Activated CD4-positive, alpha-beta T cell treated with anti-CD3 and anti-CD28 coated beads for 36 hours (primary cell): ENCODE measurements at regions not wholly inside any gene's neighbourhood (a gene's known extent, or its start where the extent isn't known, plus 50 kb on each side); places are given as distances from the start of the nearest gene placed in this dataset.

ENCODE experiments used
- ATAC-seq: fragments of 200-7000 bp; cut with Tn5 transposase; one replicate; pipeline ENCODE4 v1.10.0; 2021; ENCODE audit warnings: mild to moderate bottlenecking, moderate library complexity
- CTCF ChIA-PET: fragments of 350-600 bp; sonication (Branson Sonifier 250); formaldehyde crosslinking; loops from one replicate; lab custom pipeline; 2021; ENCODE audit warnings: antibody characterized with exemption; lab: Charles Lee
- POLR2A ChIA-PET: fragments of 350-600 bp; sonication (Branson Sonifier 250); formaldehyde crosslinking; loops from one replicate; lab custom pipeline; 2021; ENCODE audit warnings: antibody characterized with exemption, inconsistent platforms; lab: Charles Lee
- DNase-seq: peaks from one replicate; pipeline ENCODE4 v3.0.0-alpha.2; 2020
- H3K27ac Mint-ChIP-seq: one replicate; pipeline ENCODE4 v1.8.0; 2021; ENCODE audit warnings: mixed read lengths
- H3K27me3 Mint-ChIP-seq: one replicate; pipeline ENCODE4 v1.8.0; 2021; ENCODE audit warnings: mixed read lengths
- H3K36me3 Mint-ChIP-seq: one replicate; pipeline ENCODE4 v1.8.0; 2021; ENCODE audit warnings: low read depth, mixed read lengths
- H3K4me1 Mint-ChIP-seq: one replicate; pipeline ENCODE4 v1.8.0; 2021; ENCODE audit warnings: mixed read lengths
- H3K4me3 Mint-ChIP-seq: one replicate; pipeline ENCODE4 v1.8.0; 2021; ENCODE audit warnings: mild to moderate bottlenecking, moderate library complexity, mixed read lengths
- H3K9me3 Mint-ChIP-seq: one replicate; pipeline ENCODE4 v1.8.0; 2021; ENCODE audit warnings: low read depth, mixed read lengths
- intact Hi-C, 2 experiments: fragments of 100-400 bp; cut with DNase I in 1 of 2; cut with micrococcal nuclease in 1 of 2; formaldehyde crosslinking; loops; one replicate each; pipeline versions ENCODE4 v1.14.2 to v1.15.1; 2022 to 2024; cut with DNase I, micrococcal nuclease

DNA sequence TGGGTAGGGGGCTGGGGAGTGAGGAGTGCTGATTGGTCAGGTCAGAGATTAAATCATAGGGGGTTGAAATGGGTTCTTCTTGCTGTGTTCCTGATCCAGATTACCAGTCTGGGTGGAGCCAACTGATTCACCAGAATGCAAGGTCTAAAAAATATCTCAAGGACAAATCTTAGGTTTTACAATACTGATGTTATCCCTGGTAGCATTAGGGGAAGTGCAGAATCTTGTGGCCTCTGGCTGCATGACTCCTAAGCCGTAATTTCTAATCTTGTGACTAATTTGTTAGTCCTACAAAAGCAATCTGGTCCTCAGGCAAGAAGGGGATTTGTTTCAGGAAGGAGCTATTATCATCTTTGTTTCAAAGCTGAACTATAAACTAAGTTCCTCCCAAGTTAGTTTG lies 289.2 kb upstream of the KYNU start:
- no peaks in the 10 kb centered on the region for H3K36me3 Mint-ChIP-seq
- DNase-seq, result no peak
- no peak overlapping the region for H3K27ac Mint-ChIP-seq
- intact Hi-C loops, result no loop called here
- ATAC-seq, result no peak
- no peaks in the 10 kb centered on the region for H3K4me1 Mint-ChIP-seq
- H3K27me3 Mint-ChIP-seq, result no peaks in the 10 kb centered on the region
- H3K4me3 Mint-ChIP-seq, result no peak overlapping the region
- peaks cover 3% of the 10 kb centered on the region for H3K9me3 Mint-ChIP-seq
- POLR2A ChIA-PET, result no interaction called here
- CTCF ChIA-PET, result no interaction called here

DNA sequence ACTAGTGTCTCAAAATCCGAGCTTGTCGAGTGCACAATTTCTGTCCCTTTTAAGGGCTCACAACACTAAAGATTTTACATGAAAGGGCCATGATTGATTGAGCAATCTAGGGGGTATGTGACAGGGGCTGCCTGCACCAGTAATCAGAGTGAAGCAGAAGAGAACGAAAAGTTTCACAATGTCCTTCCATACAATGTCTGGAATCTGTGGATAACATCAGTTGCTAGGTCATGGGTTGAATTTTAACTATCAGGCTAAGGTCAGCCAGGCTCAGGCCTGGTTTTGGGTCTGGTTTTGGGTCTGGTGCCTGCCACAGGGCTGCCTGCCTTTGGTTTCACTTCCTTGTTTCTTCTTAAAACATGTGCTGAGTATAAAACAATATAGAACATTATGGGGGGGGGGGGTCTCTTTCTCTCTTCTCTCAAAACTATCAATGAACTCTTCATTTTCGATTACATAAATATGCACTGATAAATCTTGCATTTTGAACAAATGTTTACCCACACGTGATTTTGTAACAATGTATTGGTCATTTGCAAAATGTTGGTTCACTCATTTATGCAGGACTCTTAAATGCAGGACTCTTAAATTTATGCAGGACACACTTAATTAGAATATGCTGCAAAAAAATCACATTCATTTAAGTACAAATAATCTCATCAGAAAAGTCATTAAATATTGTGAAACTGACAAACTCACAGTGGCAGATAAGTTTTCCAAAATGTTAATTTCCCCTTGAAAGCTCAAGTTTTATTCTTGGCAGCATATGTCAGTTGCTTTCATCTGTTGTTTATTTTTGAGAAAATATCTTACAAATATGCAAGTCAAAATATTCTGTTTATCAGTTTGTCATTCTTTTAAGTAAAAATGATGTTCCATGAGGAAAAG lies 290.5 kb upstream of the KYNU start:
- H3K27ac Mint-ChIP-seq, result no peak overlapping the region
- H3K36me3 Mint-ChIP-seq, result no peaks in the 10 kb centered on the region
- peaks cover 3% of the 10 kb centered on the region for H3K9me3 Mint-ChIP-seq

DNA sequence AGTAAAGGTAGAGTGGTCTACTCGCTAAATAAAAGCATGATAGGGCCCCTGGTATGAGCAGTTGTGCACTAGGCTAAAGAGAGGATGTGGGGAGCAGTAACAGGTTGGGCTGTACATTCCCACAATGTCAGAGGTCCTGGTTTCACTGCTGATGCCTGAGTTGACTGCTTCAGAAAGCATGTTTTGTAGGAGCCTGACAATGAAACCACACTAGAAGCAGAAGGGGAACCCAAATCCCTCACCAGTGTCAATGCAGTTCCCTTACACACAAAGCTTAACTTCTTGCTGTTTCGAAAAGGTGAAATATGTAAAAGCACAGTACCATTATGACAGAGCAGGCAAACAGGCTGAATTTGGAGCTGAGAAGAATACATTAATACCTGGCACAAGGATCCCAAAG lies 291.7 kb upstream of the KYNU start:
- Mint-ChIP-seq H3K27me3 (no peaks in the 10 kb centered on the region), H3K27ac (no peak overlapping the region), H3K9me3 (no peaks in the 10 kb centered on the region), H3K4me3 (no peak overlapping the region), H3K4me1 (no peaks in the 10 kb centered on the region), H3K36me3 (no peaks in the 10 kb centered on the region)
- ChIA-PET POLR2A (no interaction called here), CTCF (interaction anchor here (0.8 kb wide), 1 partner anchor 42 kb away, joined by 3 read pairs; no protein-coding TSS in a partner anchor)
- intact Hi-C loops, result no loop called here
- DNase-seq (no peak), ATAC-seq (no peak)

More for the DNA sequence above, 290.5 kb upstream of the KYNU start:
- Mint-ChIP-seq H3K4me3 (no peak overlapping the region), H3K27me3 (no peaks in the 10 kb centered on the region), H3K4me1 (no peaks in the 10 kb centered on the region)
- DNase-seq (no peak), ATAC-seq (no peak)
- intact Hi-C loops, result no loop called here
- POLR2A ChIA-PET, result no interaction called here
- CTCF ChIA-PET, result no interaction called here

DNA sequence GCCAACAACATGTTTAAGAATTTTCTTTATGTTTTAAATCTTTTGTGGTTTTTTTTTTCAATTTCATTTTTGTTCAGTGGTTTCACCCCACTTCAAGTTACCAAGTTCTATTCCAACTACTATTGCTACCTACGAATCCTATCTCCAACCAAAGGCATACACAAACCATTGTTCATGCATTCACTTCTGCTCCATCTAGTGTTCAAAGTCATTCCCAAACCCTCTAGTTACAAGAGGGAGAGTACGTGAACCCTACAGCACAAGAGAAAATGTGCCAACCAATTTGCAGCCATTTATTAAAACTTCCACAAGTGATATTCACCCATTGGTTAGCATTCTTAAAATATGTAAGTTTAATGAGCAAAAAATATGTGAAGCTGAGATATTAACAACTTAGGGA lies 295.1 kb upstream of the KYNU start:
- Mint-ChIP-seq H3K27ac (no peak overlapping the region), H3K27me3 (no peaks in the 10 kb centered on the region), H3K4me3 (no peak overlapping the region), H3K36me3 (no peaks in the 10 kb centered on the region), H3K9me3 (no peaks in the 10 kb centered on the region), H3K4me1 (no peaks in the 10 kb centered on the region)
- CTCF ChIA-PET, result no interaction called here
- ATAC-seq (no peak), DNase-seq (no peak)
- intact Hi-C loops, result no loop called here
- POLR2A ChIA-PET, result interaction anchor here (0.6 kb wide), 1 partner anchor 96 kb away, joined by 8 read pairs; no protein-coding TSS in a partner anchor

DNA sequence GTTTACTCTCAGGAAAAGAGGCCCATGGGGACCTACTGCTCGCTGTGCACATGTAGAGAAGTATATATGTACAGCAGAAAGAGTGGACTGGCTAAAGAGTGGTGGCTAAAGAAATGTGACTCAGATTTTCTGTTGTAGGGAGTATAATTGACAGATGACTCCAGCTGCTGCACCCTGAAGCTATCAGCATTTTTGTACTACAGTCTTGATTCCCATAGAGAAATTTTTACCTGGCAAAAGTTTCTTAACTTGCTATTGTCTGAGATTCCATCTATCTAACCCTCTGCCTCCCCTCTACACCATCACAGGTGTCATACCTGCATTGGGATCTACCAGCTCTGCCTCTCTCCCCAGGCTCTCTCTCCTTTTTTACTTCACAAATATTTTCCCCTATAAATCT lies 296.0 kb upstream of the KYNU start:
- Mint-ChIP-seq H3K4me3 (no peak overlapping the region), H3K36me3 (no peaks in the 10 kb centered on the region), H3K9me3 (no peaks in the 10 kb centered on the region), H3K27ac (no peak overlapping the region), H3K27me3 (no peaks in the 10 kb centered on the region), H3K4me1 (no peaks in the 10 kb centered on the region)
- POLR2A ChIA-PET, result no interaction called here
- ATAC-seq (no peak), DNase-seq (no peak)
- intact Hi-C loops, result no loop called here
- CTCF ChIA-PET, result interaction anchor here (0.6 kb wide), 1 partner anchor 9 kb away, joined by 3 read pairs; no protein-coding TSS in a partner anchor

DNA sequence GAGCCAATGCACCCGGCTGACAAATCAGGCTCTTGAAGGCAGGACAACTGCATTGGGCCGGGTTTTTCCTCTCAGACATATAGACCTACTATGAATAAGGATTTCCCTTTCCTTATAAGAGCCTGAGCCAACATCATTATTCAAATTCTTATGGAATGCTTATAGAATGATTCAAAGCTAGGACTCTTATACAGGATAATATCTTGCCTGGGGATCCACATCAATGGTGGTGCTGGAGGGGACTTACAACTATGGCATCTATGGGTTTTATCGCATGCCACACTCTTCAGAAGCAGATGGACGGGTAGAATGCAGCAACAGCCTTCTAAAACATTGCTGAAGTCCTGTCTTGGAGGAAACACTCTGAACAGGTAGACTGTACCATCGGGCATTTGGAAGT lies 296.8 kb upstream of the KYNU start:
- Mint-ChIP-seq H3K9me3 (no peaks in the 10 kb centered on the region), H3K4me1 (no peaks in the 10 kb centered on the region), H3K4me3 (no peak overlapping the region), H3K27me3 (no peaks in the 10 kb centered on the region), H3K36me3 (no peaks in the 10 kb centered on the region), H3K27ac (no peak overlapping the region)
- no peak for ATAC-seq
- POLR2A ChIA-PET, result no interaction called here
- DNase-seq, result no peak
- CTCF ChIA-PET, result no interaction called here
- intact Hi-C loops, result no loop called here

DNA sequence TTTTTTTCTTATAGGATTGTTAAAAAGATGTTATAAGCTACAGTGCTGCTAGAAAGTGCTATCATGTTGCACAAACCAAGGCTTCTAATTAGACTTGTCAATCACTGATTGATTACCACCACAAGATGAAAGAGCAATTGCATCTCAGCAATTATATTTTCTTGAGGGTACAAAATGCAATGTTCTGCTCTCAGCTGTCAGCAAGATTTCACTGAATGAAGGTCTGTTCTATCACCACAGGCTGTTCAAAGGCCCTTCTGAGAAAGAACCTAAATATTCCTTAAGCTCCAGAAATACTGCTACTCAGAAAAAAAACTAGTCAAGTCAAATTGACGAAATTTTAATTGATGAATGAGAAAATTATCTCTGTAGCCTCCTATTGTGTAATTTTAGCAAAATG lies 301.9 kb upstream of the KYNU start:
- ChIA-PET POLR2A (no interaction called here), CTCF (no interaction called here)
- Mint-ChIP-seq H3K4me3 (no peak overlapping the region), H3K27ac (no peak overlapping the region), H3K4me1 (no peaks in the 10 kb centered on the region), H3K36me3 (no peaks in the 10 kb centered on the region), H3K9me3 (no peaks in the 10 kb centered on the region), H3K27me3 (no peaks in the 10 kb centered on the region)
- no peak for ATAC-seq
- intact Hi-C loops, result no loop called here
- no peak for DNase-seq

DNA sequence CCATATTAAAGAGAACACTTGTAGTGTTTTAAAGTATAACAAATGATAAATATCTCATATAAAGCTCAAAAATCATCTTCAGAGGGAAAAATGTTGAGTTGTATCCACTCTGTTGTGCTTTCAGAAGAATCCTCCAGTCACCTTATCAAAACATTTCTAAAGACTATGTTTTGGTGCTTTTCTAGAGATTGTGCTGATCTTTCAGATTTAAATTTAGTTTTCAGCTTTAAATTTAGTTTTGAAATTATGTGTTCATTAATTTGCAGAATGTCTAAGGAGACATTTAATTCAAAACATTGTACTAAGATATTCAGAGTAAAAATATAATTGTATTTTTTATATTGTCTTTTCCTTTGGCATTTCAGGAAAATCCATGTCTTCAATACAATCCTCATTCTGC lies 303.1 kb upstream of the KYNU start:
- no peaks in the 10 kb centered on the region for H3K9me3 Mint-ChIP-seq
- CTCF ChIA-PET, result interaction anchor here (0.6 kb wide), 1 partner anchor 414 kb away, joined by 3 read pairs; no protein-coding TSS in a partner anchor
- ATAC-seq (no peak), DNase-seq (no peak)
- H3K27me3 Mint-ChIP-seq, result no peaks in the 10 kb centered on the region
- no peaks in the 10 kb centered on the region for H3K4me1 Mint-ChIP-seq
- no peak overlapping the region for H3K27ac Mint-ChIP-seq
- intact Hi-C loops, result no loop called here
- POLR2A ChIA-PET, result no interaction called here
- H3K36me3 Mint-ChIP-seq, result no peaks in the 10 kb centered on the region
- no peak overlapping the region for H3K4me3 Mint-ChIP-seq

DNA sequence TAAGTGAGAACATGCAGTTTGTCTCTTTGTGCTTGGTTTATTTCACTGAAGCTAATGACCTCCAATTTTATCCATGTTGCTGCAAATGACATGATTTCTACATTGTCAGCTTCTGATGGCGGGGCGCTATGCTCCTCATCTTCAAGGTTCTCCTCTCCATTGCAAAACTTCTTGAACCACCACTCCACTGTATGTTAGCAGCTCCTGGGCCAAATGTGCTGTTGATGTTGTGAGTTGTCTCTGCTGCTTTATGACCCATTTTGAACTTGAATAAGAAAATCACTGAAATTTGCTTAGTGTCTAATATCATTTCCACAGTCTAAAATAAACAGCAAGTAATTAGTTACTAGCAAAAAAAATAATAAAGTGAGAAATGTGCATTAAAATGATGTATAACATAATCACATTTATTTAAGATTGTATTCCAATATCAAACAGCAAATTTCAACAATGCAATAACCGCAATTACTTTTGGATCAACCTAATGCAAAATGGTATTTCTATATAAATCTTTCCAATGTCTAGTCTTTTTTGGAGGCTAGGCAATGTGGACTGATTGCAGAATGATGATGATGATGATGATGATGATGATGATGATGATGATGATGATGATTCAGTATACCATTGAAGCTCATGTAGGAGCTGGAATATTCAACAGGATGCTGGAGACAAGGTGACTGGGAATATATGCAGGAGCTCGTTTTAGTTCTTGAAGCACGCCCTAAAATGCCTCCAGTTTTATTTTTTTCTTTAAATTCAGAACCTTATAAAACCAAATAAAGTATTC lies 304.9 kb upstream of the KYNU start:
- Mint-ChIP-seq H3K4me1 (no peaks in the 10 kb centered on the region), H3K27ac (no peak overlapping the region), H3K9me3 (no peaks in the 10 kb centered on the region), H3K27me3 (no peaks in the 10 kb centered on the region), H3K36me3 (no peaks in the 10 kb centered on the region), H3K4me3 (no peak overlapping the region)
- ChIA-PET POLR2A (no interaction called here), CTCF (interaction anchor here (0.7 to 1.1 kb wide), 2 partner anchors 9 to 693 kb away, joined by 3 read pairs; no protein-coding TSS in a partner anchor)
- DNase-seq (no peak), ATAC-seq (no peak)
- intact Hi-C loops, result no loop called here

DNA sequence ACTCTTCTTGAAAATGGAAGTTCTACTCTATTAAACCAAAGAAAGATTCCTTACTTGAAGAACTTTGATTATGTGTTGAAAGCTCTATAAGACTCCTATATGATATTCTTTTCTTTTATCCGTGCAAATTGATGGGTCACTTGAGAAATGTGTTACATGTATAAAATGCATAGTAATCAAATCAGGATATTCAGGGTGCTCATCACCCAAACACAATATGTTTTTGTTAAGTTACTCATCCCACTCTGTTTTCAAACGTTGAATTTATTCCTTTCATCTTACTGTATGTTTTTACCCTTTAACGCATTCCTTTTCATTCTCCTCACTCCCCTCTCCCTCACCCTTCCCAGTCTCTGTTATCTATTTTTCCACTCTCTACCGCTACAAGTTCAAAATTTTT lies 305.5 kb upstream of the KYNU start:
- Mint-ChIP-seq H3K9me3 (no peaks in the 10 kb centered on the region), H3K27ac (no peak overlapping the region), H3K36me3 (no peaks in the 10 kb centered on the region), H3K27me3 (no peaks in the 10 kb centered on the region), H3K4me3 (no peak overlapping the region), H3K4me1 (no peaks in the 10 kb centered on the region)
- POLR2A ChIA-PET, result no interaction called here
- CTCF ChIA-PET, result interaction anchor here (1.1 kb wide), 1 partner anchor 10 kb away, joined by 3 read pairs; no protein-coding TSS in a partner anchor
- intact Hi-C loops, result no loop called here
- no peak for ATAC-seq
- DNase-seq, result no peak

DNA sequence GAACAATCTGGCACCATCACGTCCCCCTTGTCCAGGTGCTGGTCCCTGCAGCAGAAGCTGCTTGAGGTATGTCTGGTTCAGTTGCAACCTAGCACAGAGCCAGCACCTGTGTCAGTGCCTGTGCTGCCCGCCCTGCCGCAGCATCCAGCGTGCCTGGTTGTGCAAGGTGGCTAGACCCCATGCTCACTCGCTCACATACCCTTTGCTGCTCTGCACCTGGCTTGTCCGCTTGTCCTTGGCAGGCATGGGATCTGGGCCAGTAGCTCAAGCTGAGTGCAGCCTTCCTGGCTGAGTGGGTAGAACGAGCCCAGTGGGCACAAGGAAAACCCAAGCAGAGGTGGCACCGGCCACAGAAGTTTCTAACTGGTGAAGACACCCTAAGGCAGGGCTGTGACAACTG lies 314.6 kb upstream of the KYNU start:
- no peak for ATAC-seq
- CTCF ChIA-PET, result interaction anchor here (0.7 kb wide), 1 partner anchor 304 kb away, joined by 3 read pairs; no protein-coding TSS in a partner anchor

More for the DNA sequence above, 314.6 kb upstream of the KYNU start:
- no peaks in the 10 kb centered on the region for H3K9me3 Mint-ChIP-seq
- H3K27me3 Mint-ChIP-seq, result no peaks in the 10 kb centered on the region
- POLR2A ChIA-PET, result no interaction called here
- H3K4me3 Mint-ChIP-seq, result no peak overlapping the region
- no peak for DNase-seq
- no peaks in the 10 kb centered on the region for H3K36me3 Mint-ChIP-seq
- H3K27ac Mint-ChIP-seq, result no peak overlapping the region
- intact Hi-C loops, result no loop called here
- H3K4me1 Mint-ChIP-seq, result no peaks in the 10 kb centered on the region
